Urinary bladder (tissue), 3 donors: ENCODE measurements at regions not wholly inside any gene's neighbourhood (a gene's known extent, or its start where the extent isn't known, plus 50 kb on each side); places are given as distances from the start of the nearest gene placed in this dataset.

Source experiments
- DNase-seq: peaks from one replicate; pipeline ENCODE4 v3.0.0-alpha.2; 2015; ENCODE audit errors: extremely low spot score
- H3K27ac ChIP-seq: one replicate; pipeline ENCODE4 v1.5.1; 2013; ENCODE audit warnings: low read depth, mild to moderate bottlenecking, moderate library complexity
- H3K36me3 ChIP-seq: one replicate; pipeline ENCODE4 v1.6.1; 2013; ENCODE audit warnings: mild to moderate bottlenecking, moderate library complexity; ENCODE audit not compliant: insufficient read depth
- H3K4me1 ChIP-seq: one replicate; pipeline ENCODE4 v1.6.1; 2013; ENCODE audit warnings: mild to moderate bottlenecking, moderate library complexity; ENCODE audit not compliant: insufficient read depth
- H3K4me3 ChIP-seq: one replicate; pipeline ENCODE4 v1.5.1; 2013; ENCODE audit warnings: low read depth, low read length
- WGBS: extraction: QIAGEN DNeasy Blood & Tissue Kit; methylation state at CpG from one replicate; pipeline ENCODE4 v1.1.7; 2013; 5-methylcytosine and 5-hydroxymethylcytosine counted together
- donor health status: healthy with polysubstance abuse.
- donor health status: healthy.

DNA sequence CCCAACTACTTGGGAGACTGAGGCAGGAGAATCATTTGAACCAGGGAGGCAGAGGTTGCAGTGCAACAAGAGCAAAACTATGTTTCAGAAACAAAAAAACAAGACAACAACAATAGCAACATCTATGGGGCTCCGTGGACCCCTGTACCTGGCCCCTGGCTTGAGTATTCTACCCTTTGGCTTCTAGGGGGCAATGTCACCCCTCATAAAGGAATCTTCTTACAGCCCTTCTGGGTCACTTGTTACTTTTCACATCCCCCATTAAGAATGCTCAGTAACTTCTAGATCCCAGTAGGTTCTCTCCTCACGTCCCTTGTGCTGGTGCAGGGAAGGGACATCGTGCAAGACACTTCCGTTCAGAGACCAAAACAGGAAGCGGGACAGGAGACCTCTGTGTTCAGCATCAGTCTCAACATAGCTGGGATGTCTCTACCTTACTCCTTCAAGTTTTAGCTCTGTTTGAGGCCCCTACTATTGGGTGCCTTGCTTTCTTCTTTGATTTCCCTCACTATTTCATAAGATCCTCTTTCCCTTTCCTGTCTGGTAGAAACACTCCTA, 218.1 kb upstream of the ARGLU1 start:
- no peaks in the 10 kb centered on the region for H3K4me1 ChIP-seq
- H3K27ac ChIP-seq = no peak overlapping the region
- no peaks in the 10 kb centered on the region for H3K36me3 ChIP-seq
- no peak for DNase-seq
- H3K4me3 ChIP-seq = no peak overlapping the region
- 91% methylated on average over 5 of the region's 5 CpGs for WGBS

DNA sequence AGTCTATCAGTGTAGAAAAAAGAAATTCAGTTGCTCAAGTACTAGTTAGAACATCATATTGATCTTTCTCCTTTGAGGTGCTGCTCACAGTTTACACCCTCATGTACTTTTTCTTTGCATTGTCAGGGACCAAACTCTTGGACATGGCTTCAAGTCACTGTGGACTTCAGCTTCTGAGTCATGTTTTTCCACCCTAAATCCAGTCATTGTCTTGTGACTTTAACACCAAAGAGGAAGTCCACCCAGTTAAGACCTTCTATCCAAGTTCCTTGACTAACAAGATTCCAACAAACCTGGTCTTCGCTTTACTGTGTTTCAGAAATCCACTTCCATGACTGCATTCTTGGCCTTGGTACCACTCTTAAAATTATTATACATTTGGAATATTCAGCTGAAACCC, 206.7 kb upstream of the ARGLU1 start:
- Histone ChIP-seq H3K36me3 (no peaks in the 10 kb centered on the region), H3K27ac (no peak overlapping the region), H3K4me3 (no peak overlapping the region), H3K4me1 (no peaks in the 10 kb centered on the region)
- no peak for DNase-seq
- whole genome bisulfite sequencing = 99% methylated on average over 1 of the region's 1 CpG

DNA sequence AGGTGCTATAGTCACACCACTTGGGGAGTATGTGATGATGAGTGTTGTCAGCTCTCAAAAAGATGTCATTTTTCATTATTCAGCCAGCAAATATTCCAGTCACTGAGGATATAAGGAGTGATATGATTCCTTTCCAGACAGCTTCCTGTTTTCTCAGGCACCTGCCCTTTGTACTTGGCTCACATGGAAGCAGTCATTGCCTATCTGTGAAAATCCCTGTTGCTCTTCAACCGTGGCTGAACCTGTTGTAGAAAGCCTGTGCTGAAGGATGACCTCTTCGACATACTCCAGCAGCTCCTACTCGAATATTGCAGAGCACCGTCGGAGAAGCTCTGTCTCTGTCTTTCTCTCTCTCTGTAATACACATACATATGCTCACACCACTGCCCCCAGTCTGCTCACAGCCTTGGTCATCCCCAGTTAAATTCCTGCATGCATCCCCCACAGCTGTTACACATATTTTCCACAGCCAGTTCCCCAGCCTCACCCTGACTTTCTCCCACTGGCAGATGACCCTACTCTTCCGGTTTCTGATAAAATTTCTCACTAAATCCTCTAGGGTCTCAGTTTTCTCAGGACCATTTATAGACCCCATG, 204.2 kb upstream of the ARGLU1 start:
- DNase-seq = no peak
- Histone ChIP-seq H3K4me3 (no peak overlapping the region), H3K36me3 (no peaks in the 10 kb centered on the region), H3K4me1 (no peaks in the 10 kb centered on the region), H3K27ac (no peak overlapping the region)
- WGBS = 37% methylated on average over 6 of the region's 6 CpGs

DNA sequence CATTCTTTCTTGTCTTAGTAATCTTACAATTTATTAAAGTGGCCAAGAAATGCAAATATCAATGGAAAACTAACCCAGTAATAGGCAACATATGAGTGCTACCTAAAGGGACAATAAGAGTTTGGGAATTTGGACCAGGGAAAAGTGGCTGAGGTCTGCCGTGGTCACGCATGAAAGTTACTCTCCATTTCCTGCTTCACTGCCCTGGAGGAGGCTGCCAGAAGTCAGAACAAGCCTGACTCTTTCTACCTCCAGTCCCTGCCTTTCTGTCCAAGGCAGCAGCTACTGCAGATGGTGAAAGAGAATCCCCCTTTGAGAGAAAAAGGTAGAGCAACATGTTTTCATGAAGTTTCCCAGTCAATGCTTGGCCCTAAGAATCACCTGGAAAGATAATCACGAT, 201.1 kb upstream of the ARGLU1 start:
- Histone ChIP-seq H3K27ac (no peak overlapping the region), H3K36me3 (no peaks in the 10 kb centered on the region), H3K4me3 (no peak overlapping the region), H3K4me1 (no peaks in the 10 kb centered on the region)
- 92% methylated on average over 3 of the region's 3 CpGs for WGBS
- no peak for DNase-seq

DNA sequence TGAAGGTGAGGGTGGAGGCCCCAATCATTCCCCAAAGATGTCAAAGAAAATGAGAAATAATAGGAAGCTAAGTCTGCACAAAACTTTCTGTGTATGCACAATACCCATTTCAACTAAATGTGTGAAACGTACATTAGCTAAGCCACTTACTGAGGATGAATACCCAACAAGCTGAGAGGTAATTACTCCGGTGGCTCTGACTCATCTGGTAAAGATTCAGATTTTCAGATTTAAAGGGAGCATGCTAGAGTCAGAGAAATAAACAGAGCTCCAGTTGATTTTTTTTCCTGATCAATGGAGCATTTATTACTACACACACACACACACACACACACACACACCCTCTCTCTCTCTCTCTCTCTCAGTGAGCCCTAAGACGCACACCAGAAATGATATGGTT, 194.8 kb upstream of the ARGLU1 start:
- WGBS = 71% methylated on average over 3 of the region's 3 CpGs
- H3K27ac ChIP-seq = no peak overlapping the region
- DNase-seq = no peak
- H3K36me3 ChIP-seq = no peaks in the 10 kb centered on the region
- no peak overlapping the region for H3K4me3 ChIP-seq
- H3K4me1 ChIP-seq = no peaks in the 10 kb centered on the region

DNA sequence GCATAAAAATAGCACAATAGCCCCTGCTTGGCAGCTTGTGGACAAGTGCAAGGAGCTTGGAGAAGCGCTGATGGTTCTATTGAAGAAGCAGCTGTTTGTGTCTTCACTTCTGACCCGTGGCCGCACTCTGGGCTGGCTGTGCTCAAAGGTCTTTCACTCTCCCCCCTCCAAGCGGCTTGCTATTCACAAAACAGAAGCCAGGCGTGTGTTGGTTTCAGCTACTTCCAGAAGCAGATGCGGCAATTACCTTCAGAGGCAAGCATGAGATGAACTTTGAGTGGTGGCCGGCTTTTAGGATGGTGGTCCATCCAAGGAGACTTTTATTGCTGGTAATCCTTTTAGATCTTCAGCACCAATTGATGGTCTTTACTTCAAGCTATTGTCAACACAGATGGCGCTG, 188.5 kb upstream of the ARGLU1 start:
- Histone ChIP-seq H3K36me3 (no peaks in the 10 kb centered on the region), H3K4me1 (no peaks in the 10 kb centered on the region), H3K4me3 (no peak overlapping the region), H3K27ac (no peak overlapping the region)
- 72% methylated on average over 8 of the region's 8 CpGs for WGBS
- DNase-seq = no peak

DNA sequence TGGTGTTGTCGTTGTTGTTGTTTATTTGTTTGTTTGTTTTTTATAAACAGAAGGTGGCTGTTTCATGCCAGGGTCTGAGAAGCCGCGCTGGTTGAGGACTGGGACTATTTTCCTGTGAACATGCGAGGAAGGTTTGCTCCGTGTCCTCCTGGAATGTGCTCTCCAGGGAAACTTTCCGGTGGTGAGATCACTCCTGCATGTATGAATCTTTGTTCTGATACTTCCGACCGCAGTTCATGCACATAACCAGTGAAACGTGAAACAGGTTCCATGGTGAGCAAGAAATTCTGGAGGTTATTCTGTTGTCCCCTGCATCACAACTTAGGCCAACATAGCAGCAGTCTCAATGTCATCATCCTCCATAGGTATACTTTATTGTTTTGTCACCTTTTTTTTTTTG, 187.6 kb upstream of the ARGLU1 start:
- no peak for DNase-seq
- WGBS = 85% methylated on average over 9 of the region's 9 CpGs
- Histone ChIP-seq H3K4me3 (no peak overlapping the region), H3K27ac (no peak overlapping the region), H3K4me1 (no peaks in the 10 kb centered on the region), H3K36me3 (no peaks in the 10 kb centered on the region)

DNA sequence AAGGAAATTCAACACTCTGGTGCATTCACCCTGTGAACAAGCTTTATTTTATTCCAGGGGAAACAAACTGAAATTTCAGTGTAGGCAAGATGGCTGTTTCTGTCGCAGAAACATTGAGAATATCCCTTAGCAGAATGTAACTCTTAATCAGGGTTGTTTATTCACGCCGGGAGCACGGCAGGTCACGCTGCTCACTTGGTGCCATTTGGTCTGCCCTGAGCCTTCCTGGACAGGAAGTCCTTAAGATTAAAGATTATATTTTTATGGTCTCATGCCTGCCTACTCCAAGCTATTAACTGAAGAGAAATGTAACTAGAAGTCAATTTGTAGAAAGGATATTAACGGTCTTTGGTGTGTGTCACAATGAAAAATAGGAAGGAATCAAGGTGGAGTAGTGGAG, 185.3 kb upstream of the ARGLU1 start:
- H3K27ac ChIP-seq = no peak overlapping the region
- DNase-seq = peak; percentile 23
- 17% methylated on average over 6 of the region's 6 CpGs for WGBS
- no peak overlapping the region for H3K4me3 ChIP-seq
- H3K36me3 ChIP-seq = no peaks in the 10 kb centered on the region
- no peaks in the 10 kb centered on the region for H3K4me1 ChIP-seq

DNA sequence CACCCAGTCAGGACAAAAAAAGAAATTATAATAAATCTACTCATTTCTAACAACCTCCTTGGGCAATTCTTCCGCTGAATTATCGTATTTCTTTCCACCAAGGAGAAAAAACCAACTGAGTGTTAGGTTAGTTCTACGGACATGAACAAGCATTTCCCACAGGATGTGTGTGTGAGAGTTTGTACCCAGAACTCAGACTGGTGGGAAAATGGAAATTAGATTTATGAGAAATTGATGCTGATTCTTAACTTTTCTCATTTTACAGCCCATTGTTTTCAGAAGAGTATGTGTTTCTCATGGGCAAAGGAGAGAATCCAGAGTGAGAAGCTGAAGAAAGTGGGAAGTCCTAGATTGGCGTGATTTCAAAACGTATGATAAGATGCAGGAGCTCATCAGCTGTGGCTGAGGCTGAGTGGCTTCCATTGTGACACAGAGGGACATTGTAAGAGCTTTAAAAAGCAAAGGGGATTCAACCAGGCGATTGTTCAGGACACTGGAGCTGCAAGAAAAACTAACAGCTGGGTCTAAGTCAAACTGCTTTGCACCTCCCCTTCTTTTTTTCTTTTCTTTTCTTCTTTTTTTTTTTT, 184.7 kb upstream of the ARGLU1 start:
- no peak overlapping the region for H3K4me3 ChIP-seq
- WGBS = 62% methylated on average over 6 of the region's 6 CpGs
- no peak overlapping the region for H3K27ac ChIP-seq
- H3K36me3 ChIP-seq = no peaks in the 10 kb centered on the region
- H3K4me1 ChIP-seq = no peaks in the 10 kb centered on the region
- DNase-seq = no peak

DNA sequence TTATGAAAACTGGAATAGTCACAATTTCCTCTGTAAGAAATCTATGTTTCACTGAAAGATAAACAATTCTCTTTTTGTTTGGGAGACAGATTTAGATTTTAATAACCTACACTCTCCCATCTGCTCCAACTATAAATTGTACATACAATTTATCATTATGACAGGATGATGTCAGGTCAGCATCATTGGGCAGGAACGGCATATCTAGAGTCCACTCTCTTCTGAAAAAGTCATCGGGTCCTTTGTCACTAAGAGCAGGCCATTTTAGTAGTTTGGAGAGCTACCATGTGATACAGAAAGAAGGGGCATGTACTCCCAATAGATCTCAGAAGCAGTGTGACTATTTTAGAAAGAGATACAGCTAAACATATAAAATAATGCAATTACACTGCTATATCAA, 180.8 kb upstream of the ARGLU1 start:
- no peak for DNase-seq
- H3K27ac ChIP-seq = no peak overlapping the region
- H3K4me3 ChIP-seq = no peak overlapping the region
- H3K4me1 ChIP-seq = no peaks in the 10 kb centered on the region
- no peaks in the 10 kb centered on the region for H3K36me3 ChIP-seq
- 37% methylated on average over 2 of the region's 2 CpGs for WGBS

DNA sequence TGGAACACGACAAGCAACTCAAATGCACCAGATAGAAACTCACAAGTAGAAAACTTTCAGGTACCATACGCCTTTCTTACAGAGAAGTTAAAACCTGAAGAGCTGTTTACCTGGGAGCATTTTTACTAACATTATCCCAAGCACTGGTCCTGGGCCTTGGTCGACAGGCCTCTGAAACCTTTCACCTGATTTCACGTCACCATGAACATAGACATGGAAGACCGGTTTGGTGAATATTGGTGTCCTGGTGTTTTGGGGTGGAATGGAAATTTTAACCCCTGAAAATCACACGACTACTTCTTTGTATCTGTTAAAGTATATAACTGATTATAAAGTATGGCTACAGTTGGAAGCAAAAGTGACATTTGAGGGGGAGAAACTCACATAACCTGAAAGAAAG, 176.6 kb upstream of the ARGLU1 start:
- Histone ChIP-seq H3K27ac (no peak overlapping the region), H3K4me1 (no peaks in the 10 kb centered on the region), H3K36me3 (no peaks in the 10 kb centered on the region), H3K4me3 (no peak overlapping the region)
- WGBS = 94% methylated on average over 6 of the region's 6 CpGs
- no peak for DNase-seq

DNA sequence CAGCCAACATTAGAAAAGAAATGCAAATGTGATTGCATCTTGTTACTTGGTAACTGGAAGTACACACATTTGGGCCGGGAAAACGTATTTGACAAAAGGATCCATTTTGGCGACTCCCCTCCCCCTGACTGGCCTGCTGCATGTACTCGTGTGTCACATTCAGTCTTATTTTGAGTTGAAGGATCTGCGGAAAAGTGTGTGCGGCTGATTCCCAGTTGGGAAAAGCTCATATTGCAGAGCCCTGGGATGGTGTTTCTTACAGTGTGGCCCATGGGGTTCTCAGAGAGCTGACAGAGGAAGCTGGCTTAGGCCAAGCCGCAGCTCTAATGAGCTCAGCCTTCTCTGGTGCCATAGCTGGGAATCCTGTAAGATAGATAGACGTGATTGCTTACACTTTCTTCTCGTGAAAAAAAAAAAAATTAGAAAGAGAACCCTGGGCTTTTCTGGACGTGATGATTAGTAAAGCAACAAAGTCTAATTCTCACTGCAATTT, 170.3 kb upstream of the ARGLU1 start:
- WGBS = 90% methylated on average over 10 of the region's 10 CpGs
- no peaks in the 10 kb centered on the region for H3K36me3 ChIP-seq
- H3K4me3 ChIP-seq = no peak overlapping the region
- H3K27ac ChIP-seq = no peak overlapping the region
- no peaks in the 10 kb centered on the region for H3K4me1 ChIP-seq
- DNase-seq = no peak

DNA sequence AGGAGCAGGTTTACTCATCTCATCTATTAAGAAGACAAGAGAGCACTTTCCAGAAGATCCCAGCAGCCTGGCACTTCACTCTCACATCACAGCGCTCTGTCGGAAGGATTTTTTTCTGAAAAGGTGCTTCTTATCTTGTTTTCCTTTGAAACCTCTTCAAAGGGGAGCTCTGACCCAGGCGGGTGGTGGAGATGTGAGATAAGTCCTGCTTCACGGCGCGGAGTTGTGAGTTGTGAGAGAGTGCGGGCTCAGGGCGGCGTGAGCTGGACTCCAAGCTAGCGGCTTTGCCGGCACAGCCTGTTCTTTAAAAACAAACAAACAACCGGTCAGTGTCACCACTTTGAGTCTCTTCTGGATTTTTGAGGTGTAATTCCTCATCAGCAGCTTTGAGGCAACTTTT, 169.0 kb upstream of the ARGLU1 start:
- H3K4me1 ChIP-seq = no peaks in the 10 kb centered on the region
- DNase-seq = no peak
- no peak overlapping the region for H3K4me3 ChIP-seq
- 86% methylated on average over 12 of the region's 12 CpGs for WGBS
- no peak overlapping the region for H3K27ac ChIP-seq
- H3K36me3 ChIP-seq = no peaks in the 10 kb centered on the region

DNA sequence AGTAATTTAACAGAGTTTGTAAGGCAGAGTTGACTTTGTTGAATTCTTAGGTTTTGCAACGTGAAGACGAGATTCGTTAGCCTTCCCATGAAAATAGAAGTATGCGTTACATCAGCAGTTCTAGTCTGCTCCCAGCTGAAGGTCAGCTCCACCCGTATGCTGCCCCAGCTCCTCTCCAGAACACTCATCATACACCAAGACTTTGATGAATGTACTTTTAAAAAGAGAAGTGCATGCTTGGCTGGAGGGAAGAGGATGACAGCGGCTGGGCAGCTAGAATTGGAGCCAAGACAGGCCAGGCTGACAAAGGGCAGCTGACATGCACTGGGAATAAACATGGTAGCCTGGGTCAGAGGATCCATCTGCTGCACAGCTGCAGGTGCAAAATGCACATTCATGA, 166.3 kb upstream of the ARGLU1 start:
- no peak for DNase-seq
- no peaks in the 10 kb centered on the region for H3K4me1 ChIP-seq
- no peaks in the 10 kb centered on the region for H3K36me3 ChIP-seq
- no peak overlapping the region for H3K4me3 ChIP-seq
- 67% methylated on average over 6 of the region's 6 CpGs for WGBS
- H3K27ac ChIP-seq = no peak overlapping the region
